ENCODE measurements at regions not wholly inside any gene's neighbourhood (a gene's known extent, or its start where the extent isn't known, plus 50 kb on each side); places are given as distances from the start of the nearest gene placed in this dataset.
"Not testable (repeated sequence)": the region's sequence is repeated elsewhere in the genome, so short reads cannot be mapped to it uniquely, and the experiment has no call there.

- no peak overlapping the region for H3K27ac ChIP-seq
- DNase-seq (ENCODE audit: low read depth, low spot score) = no peak
Measured at GRCh38 chr5:142420561-142421227, 95.9 kb upstream of the SPRY4 start.

DNA sequence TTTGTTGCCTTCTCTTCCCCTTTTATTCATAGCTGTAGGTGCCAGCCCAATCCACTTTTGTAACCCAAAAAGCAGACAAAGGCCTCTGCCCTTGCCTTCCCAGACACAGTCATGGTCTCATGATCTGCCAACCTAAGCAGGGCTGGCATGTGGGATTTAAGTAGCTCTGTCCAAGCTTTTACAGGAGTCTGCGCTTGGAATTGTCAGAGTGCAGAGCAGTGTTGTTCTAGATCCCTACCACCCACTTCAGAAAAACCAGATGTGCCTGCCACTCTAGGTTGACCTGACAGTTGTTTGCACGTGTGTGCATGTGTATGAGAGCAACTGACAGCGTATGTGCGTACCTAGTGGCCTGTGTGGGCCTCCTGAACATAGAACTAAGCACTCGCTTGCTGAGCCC lies 87.8 kb upstream of the SPRY4 start:
- no peak overlapping the region for H3K27ac ChIP-seq

GRCh38 chr5:142411656-142412425 lies 87.0 kb upstream of the SPRY4 start:
- H3K27ac ChIP-seq = no peak overlapping the region
- DNase-seq (ENCODE audit: low read depth, low spot score) = no peak

More for the DNA sequence above, 87.8 kb upstream of the SPRY4 start:
- DNase-seq (ENCODE audit: low read depth, low spot score) = no peak

GRCh38 chr5:142411103-142411502 lies 86.3 kb upstream of the SPRY4 start:
- H3K27ac ChIP-seq = no peak overlapping the region

GRCh38 chr5:142408981-142409481 lies 84.2 kb upstream of the SPRY4 start:
- no peak for DNase-seq (ENCODE audit: low read depth, low spot score)

More at GRCh38 chr5:142411103-142411502, 86.3 kb upstream of the SPRY4 start:
- no peak for DNase-seq (ENCODE audit: low read depth, low spot score)

DNA sequence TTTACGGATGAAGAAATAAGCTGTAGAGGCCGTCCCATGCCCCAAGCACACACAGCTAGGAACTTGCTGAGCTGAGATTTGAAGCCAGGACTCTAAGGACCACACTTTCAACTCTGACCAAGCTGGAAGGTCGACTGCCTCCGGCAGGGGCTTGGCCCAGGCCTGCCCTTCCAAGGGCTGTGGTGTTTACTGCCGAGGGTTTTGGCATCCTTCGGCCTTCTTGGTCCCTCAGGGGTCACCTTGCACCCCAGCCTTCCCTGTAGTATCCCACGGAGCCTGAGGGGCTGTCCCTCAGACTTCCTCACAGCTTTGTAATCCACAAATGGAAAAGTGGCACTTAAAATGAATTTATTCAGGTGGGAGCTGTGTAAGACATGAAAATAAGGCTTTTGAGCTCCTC lies 83.7 kb upstream of the SPRY4 start:
- DNase-seq (ENCODE audit: low read depth, low spot score) = no peak
- no peak overlapping the region for H3K27ac ChIP-seq

More at GRCh38 chr5:142408981-142409481, 84.2 kb upstream of the SPRY4 start:
- H3K27ac ChIP-seq = no peak overlapping the region

DNA sequence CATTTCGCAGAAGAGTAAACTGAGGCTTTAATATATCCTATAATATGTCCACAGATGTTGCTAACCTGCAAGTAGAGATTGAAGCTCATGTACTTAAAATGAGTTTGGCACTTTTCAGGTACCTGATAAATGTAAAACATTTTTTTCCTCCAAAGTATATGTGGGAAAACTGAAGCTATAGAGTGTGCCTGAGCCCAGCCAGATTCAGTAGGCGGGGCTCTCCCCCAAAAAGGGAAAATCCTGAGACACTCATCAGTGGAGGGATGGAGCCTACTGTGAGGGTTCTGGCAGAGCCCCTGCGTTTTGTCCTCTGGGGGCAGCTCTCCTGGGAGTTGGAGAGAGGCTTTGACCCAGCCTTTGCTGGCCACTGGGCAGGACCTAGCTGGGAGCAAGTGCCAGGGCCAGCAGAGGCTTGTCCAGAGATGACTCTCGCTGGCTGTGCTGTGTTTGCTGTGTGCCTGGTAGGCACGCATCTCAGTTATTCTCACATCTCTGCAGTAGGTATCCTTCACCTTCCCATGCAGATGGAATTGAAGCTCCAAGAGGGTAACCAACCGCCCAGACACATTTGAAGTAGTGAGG lies 81.1 kb upstream of the SPRY4 start:
- H3K27ac ChIP-seq = no peak overlapping the region
- DNase-seq (ENCODE audit: low read depth, low spot score) = no peak

GRCh38 chr5:142405023-142405422 lies 80.2 kb upstream of the SPRY4 start:
- no peak for DNase-seq (ENCODE audit: low read depth, low spot score)

GRCh38 chr5:142404046-142404477 lies 79.2 kb upstream of the SPRY4 start:
- H3K27ac ChIP-seq = peak overlapping the region; percentile 62
- DNase-seq (ENCODE audit: low read depth, low spot score) = no peak

More at GRCh38 chr5:142405023-142405422, 80.2 kb upstream of the SPRY4 start:
- no peak overlapping the region for H3K27ac ChIP-seq

DNA sequence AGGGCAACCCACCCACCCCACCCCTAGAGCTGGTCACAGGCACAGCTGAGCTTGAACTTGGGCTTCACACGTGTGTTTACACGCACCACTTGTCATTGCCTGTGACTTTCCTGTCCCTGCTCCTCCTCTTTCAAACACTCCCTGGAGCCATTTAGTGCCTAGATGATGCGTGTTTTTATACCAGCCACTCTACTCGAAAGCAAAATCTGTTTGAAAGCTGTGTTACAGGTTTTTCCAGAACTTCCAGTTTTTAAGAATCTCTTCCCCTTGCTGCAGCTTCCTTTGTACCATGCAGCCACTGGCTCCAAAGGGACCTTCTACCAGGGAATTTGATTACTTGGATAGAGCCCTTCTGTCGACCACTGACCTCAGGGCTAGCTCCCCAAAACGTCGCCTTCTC lies 78.8 kb upstream of the SPRY4 start:
- DNase-seq (ENCODE audit: low read depth, low spot score) = peak; percentile 50
- H3K27ac ChIP-seq = peak overlapping the region; percentile 62

DNA sequence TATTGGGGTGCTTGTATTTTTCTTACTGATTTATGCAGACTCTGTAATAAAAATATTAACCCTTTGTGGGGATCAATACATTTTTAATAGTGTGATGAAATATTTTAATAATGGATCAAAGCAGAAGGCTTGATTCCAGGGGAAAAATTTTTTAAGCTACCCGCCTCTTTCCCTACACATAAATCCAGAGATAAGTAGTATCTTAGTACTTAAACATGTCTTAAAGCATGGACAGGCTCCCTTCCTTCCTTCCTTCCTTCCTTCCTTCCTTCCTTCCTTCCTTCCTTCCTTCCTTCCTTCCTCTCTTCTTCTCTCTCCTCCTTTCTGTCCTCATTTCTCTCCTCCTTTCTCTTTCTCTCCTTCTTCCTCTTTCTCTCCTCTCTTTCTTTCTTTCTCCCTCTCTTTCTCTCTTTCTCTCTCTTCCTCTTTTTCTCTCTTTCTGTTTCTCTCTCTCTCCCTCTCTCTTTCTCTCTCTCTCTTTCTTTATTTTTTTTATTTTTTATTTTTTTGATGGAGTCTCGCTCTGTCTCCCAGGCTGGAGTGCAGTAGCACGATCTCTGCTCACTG lies 78.0 kb upstream of the SPRY4 start:
- DNase-seq (ENCODE audit: low read depth, low spot score) = no peak
- H3K27ac ChIP-seq = peak overlapping the region; percentile 62

DNA sequence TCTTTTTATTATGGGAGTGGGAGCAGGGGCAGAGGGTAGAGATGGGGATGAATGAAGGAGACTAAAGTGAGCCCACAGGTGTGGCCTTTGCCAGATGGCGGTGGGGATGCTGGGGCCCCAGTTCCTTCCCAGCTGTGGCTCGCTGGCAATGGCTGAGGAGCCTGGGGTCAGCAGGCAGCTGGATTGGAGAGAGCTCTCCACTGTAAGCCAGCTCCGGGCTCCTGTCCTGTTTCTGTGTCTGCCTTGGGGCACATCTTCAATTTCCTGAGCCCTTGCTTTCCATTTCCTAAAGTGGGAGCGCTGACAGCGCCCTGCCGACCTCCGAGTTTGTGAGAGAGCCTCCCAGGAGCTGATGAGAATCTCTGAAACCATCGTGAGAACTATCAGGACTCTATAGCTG lies 75.6 kb upstream of the SPRY4 start:
- H3K27ac ChIP-seq = peak overlapping the region; percentile 56
- no peak for DNase-seq (ENCODE audit: low read depth, low spot score)

GRCh38 chr5:142399891-142400290 lies 75.1 kb upstream of the SPRY4 start:
- H3K27ac ChIP-seq = peak overlapping the region; percentile 56
- DNase-seq (ENCODE audit: low read depth, low spot score) = no peak

GRCh38 chr5:142398730-142399055 lies 73.9 kb upstream of the SPRY4 start:
- no peak overlapping the region for H3K27ac ChIP-seq
- DNase-seq (ENCODE audit: low read depth, low spot score) = no peak

DNA sequence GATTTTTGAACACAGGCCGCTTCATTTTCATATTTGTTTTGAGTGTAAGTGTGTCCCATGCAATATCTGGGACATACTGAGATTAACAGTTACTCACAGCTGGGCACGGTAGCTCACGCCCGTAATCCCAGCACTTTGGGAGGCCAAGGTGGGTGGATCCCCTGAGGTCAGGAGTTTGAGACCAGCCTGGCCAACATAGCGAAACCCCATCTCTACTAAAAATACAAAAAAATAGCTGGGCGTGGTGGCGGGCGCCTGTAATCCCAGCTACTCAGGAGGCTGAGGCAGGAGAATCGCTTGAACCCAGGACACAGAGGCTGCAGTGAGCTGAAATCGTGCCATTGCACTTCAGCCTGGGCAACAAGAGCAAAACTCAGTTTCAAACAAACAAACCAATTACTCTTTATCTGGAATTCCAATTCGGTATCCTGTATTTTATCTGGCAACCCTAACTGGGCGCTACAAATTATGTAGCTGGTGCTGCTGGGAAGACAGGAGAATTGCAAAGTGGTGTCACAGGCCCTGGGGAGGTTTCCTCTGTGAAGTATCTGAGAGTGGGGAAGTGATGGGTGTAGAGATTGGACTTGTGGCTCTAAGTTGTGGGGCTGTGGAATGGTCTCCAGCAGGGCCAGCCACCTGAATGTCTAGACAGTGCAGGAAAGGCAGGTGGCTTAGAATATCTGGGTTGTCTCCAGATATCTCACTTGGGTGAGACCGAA lies 73.3 kb upstream of the SPRY4 start:
- H3K27ac ChIP-seq; DNase-seq (ENCODE audit: low read depth, low spot score): not testable (repeated sequence)

DNA sequence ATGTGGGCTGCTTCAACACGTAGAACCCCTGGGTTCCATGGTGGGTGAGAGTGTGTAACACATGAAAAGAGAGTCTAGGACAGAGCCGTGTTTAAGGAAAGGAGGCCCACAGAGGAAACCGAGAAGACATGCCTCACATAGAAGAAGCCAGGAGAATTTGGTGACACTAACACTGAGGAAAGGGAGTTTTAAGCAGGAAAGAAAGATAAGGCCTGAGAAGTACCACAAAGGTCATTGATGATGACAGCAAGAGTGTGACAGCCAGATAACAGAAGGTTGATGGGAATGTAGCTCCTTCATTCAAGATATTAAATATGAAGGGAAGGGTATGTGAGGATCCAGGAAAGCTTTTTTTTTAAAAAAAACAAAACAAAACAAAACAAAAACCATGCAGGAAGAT lies 72.4 kb upstream of the SPRY4 start:
- no peak for DNase-seq (ENCODE audit: low read depth, low spot score)
- H3K27ac ChIP-seq = no peak overlapping the region

GRCh38 chr5:142396436-142397038 lies 71.7 kb upstream of the SPRY4 start:
- DNase-seq (ENCODE audit: low read depth, low spot score) = no peak
- H3K27ac ChIP-seq = no peak overlapping the region

DNA sequence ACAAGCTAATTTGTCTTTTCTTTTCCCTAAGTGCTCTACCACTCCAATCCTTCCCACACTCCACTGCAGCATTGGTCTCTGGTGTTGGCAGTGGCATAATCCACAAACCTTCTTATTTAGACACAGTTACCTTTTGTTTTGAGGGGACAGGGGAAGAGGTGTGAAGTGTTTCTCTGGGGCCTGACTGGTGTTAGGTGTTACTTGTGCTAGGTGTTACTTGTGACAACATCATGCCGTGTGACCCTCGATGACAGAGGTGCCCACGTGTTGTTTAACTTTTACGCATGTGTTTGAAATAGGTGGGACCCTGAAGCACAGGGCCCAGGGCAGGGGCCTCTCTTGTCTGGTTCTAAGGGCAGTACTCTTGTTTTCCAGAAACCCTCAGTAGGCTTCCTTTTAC lies 70.5 kb upstream of the SPRY4 start:
- H3K27ac ChIP-seq = no peak overlapping the region
- no peak for DNase-seq (ENCODE audit: low read depth, low spot score)

DNA sequence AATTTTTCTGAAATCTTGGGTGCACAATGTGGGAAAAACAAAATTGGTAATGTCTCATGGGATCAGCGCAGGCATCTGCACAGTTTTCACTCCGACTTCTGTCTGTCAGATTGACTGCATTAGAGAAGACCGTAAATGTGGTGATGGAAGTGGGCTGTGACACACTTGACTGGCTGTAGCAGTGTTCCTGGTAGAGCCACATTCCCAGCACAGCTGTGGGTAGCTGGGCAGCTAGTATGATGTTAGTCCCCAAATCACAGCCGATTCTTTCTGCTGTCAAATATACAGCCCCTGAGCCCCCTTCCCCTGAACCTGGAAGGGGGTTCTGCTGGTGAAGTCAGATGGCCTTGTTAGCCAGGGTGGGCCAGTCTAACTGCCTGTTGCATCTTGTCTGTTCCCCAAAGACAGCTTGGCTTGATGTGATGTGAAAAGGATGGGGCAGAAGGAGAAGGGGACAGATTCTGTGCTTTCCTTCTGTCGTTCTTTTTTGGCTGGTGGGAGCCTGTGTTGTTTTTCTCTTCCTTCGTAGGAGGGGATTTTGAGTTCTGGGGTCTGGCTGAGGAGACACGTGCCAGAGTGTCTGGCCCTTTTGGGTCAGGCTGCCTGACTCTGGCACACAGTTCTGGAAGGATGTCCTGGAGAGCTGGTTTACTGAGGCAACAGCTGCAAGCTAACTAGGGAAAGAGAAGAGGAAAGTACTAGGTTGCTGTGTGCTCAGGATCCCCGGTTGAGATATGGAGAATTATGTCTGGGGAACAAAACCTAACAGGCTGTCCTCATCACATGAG lies 66.4 kb upstream of the SPRY4 start:
- no peak for DNase-seq (ENCODE audit: low read depth, low spot score)
- no peak overlapping the region for H3K27ac ChIP-seq

All from epithelial cell of prostate (primary cell).